GM19043 (cell line): ENCODE measurements at regions not wholly inside any gene's neighbourhood (a gene's known extent, or its start where the extent isn't known, plus 50 kb on each side); places are given as distances from the start of the nearest gene placed in this dataset.
"Not testable (repeated sequence)": the region's sequence is repeated elsewhere in the genome, so short reads cannot be mapped to it uniquely, and the experiment has no call there.

Experiments
- ATAC-seq: cut with Tn5 transposase; IDR thresholded peaks from one replicate; pipeline ENCODE4 v1.9.1; 2021; ENCODE audit warnings: low read depth; ENCODE audit not compliant: unreplicated experiment

- no peak for ATAC-seq
These were observed 241.0 kb upstream of the KIF2A start for GRCh38 chr5:62065050-62065449.

- no peak for ATAC-seq
These were observed 239.2 kb upstream of the KIF2A start for GRCh38 chr5:62066761-62067277.

- ATAC-seq, result no peak
These were observed 237.5 kb upstream of the KIF2A start for GRCh38 chr5:62068554-62068953.

GRCh38 chr5:62077387-62077786, 228.6 kb upstream of the KIF2A start:
- ATAC-seq, result no peak

GRCh38 chr5:62077823-62078550, 228.0 kb upstream of the KIF2A start:
- no peak for ATAC-seq

- no peak for ATAC-seq
These were observed 223.6 kb upstream of the KIF2A start for GRCh38 chr5:62082370-62082801.

- no peak for ATAC-seq
These were observed 222.8 kb upstream of the KIF2A start for GRCh38 chr5:62083247-62083646.

GRCh38 chr5:62083661-62084060, 222.3 kb upstream of the KIF2A start:
- ATAC-seq, result no peak

GRCh38 chr5:62084391-62084790, 221.6 kb upstream of the KIF2A start:
- no peak for ATAC-seq

GRCh38 chr5:62090953-62091352, 215.1 kb upstream of the KIF2A start:
- no peak for ATAC-seq

GRCh38 chr5:62093411-62093810, 212.6 kb upstream of the KIF2A start:
- no peak for ATAC-seq

- no peak for ATAC-seq
These were observed 212.0 kb upstream of the KIF2A start for GRCh38 chr5:62093976-62094375.

- ATAC-seq, result no peak
These were observed 208.6 kb upstream of the KIF2A start for GRCh38 chr5:62097361-62097760.

- no peak for ATAC-seq
These were observed 205.8 kb upstream of the KIF2A start for GRCh38 chr5:62100201-62100600.

- not testable (repeated sequence) for ATAC-seq
These were observed 202.1 kb upstream of the KIF2A start for GRCh38 chr5:62103863-62104262.

- no peak for ATAC-seq
These were observed 194.6 kb upstream of the KIF2A start for GRCh38 chr5:62111428-62111827.

GRCh38 chr5:62112689-62113228, 193.2 kb upstream of the KIF2A start:
- no peak for ATAC-seq

- no peak for ATAC-seq
These were observed 191.0 kb upstream of the KIF2A start for GRCh38 chr5:62115014-62115413.

- ATAC-seq, result no peak
These were observed 181.7 kb upstream of the KIF2A start for GRCh38 chr5:62124266-62124665.

GRCh38 chr5:62126090-62126489, 179.9 kb upstream of the KIF2A start:
- ATAC-seq, result no peak

- no peak for ATAC-seq
These were observed 178.8 kb upstream of the KIF2A start for GRCh38 chr5:62127098-62127736.

GRCh38 chr5:62130107-62130506, 175.9 kb upstream of the KIF2A start:
- no peak for ATAC-seq
